CD14-positive monocyte (primary cell): ENCODE measurements at regions not wholly inside any gene's neighbourhood (a gene's known extent, or its start where the extent isn't known, plus 50 kb on each side); places are given as distances from the start of the nearest gene placed in this dataset.

Source experiments
- DNase-seq, 3 donors: peaks; one replicate each; pipeline ENCODE4 v3.0.0-alpha.2; 2011 to 2022
- H2AFZ ChIP-seq: 2 replicates; pipeline ENCODE4 v1.6.0; 2012; ENCODE audit warnings: mild to moderate bottlenecking, low read depth, low read length, inconsistent platforms; ENCODE audit not compliant: insufficient read depth, poor library complexity, severe bottlenecking
- H3K27ac ChIP-seq, 2 donors: 1 replicate in 1 of 2; 2 replicates in 1 of 2; pipeline ENCODE4 v1.5.1; 2012 to 2013; ENCODE audit warnings: low read length in 2 of 2, control low read depth in 1 of 2, inconsistent platforms in 1 of 2, low read depth in 1 of 2, mild to moderate bottlenecking in 1 of 2
- H3K27me3 ChIP-seq, 2 donors: one replicate each; pipeline versions ENCODE4 v1.6.0 to v1.6.1; 2011 to 2013; ENCODE audit warnings: low read length in 2 of 2; ENCODE audit not compliant: control insufficient read depth in 2 of 2, insufficient read depth in 2 of 2
- H3K36me3 ChIP-seq, 2 donors: replicated peaks in 1 of 2; 1 replicate in 1 of 2; 2 replicates in 1 of 2; pipeline versions ENCODE4 v1.5.1 to v1.6.1; 2012 to 2013; ENCODE audit warnings: low read length in 2 of 2, control low read depth in 1 of 2, inconsistent platforms in 1 of 2, mild to moderate bottlenecking in 1 of 2; ENCODE audit not compliant: insufficient read depth in 2 of 2, control insufficient read depth in 1 of 2
- H3K4me1 ChIP-seq, 2 donors: 1 replicate in 1 of 2; 2 replicates in 1 of 2; pipeline versions ENCODE4 v1.5.1 to v1.6.1; 2012 to 2013; ENCODE audit warnings: low read length in 2 of 2, control low read depth in 1 of 2, inconsistent platforms in 1 of 2, mild to moderate bottlenecking in 1 of 2, moderate library complexity in 1 of 2; ENCODE audit not compliant: insufficient read depth in 2 of 2, control insufficient read depth in 1 of 2
- H3K4me2 ChIP-seq: replicated peaks from 2 replicates; pipeline ENCODE3; 2012; ENCODE audit warnings: low read length, moderate library complexity, mild to moderate bottlenecking; ENCODE audit not compliant: poor library complexity, severe bottlenecking; ENCODE audit errors: extremely low read depth
- H3K4me3 ChIP-seq, 3 experiments: fragments of 200-600 bp in 1 of 3; sonication (generic) in 1 of 3; replicated peaks in 1 of 3; 1 replicate in 2 of 3; 2 replicates in 1 of 3; pipeline ENCODE4 v1.5.1; 2011 to 2013; ENCODE audit warnings: low read length in 3 of 3, mild to moderate bottlenecking in 3 of 3, control low read depth in 2 of 3, low read depth in 2 of 3, inconsistent platforms in 1 of 3, moderate library complexity in 1 of 3
- H3K79me2 ChIP-seq: 2 replicates; pipeline ENCODE4 v1.6.0; 2012; ENCODE audit warnings: mild to moderate bottlenecking, control low read depth, inconsistent platforms, low read length, moderate library complexity; ENCODE audit not compliant: insufficient read depth
- H3K9ac ChIP-seq: 2 replicates; pipeline ENCODE4 v1.6.0; 2017; ENCODE audit warnings: low read length, mild to moderate bottlenecking; ENCODE audit not compliant: insufficient read depth, poor library complexity, severe bottlenecking
- H3K9me3 ChIP-seq, 2 donors: replicated peaks in 1 of 2; 1 replicate in 1 of 2; 2 replicates in 1 of 2; pipeline versions ENCODE4 v1.5.1 to v1.6.1; 2012 to 2013; ENCODE audit warnings: low read length in 2 of 2, control low read depth in 1 of 2; ENCODE audit not compliant: control insufficient read depth in 1 of 2, insufficient read depth in 1 of 2
- H4K20me1 ChIP-seq: 2 replicates; pipeline ENCODE4 v1.6.0; 2012; ENCODE audit warnings: mild to moderate bottlenecking, low read length, control low read depth, moderate library complexity; ENCODE audit not compliant: insufficient read depth
- H3K27ac Mint-ChIP-seq, 7 donors: one replicate each; pipeline ENCODE4 v1.8.0; 2020; ENCODE audit warnings: mild to moderate bottlenecking in 7 of 7, mixed read lengths in 7 of 7, moderate library complexity in 6 of 7, inconsistent platforms in 2 of 7
- H3K27me3 Mint-ChIP-seq, 3 donors: one replicate each; pipeline ENCODE4 v1.8.0; 2021 to 2022; ENCODE audit warnings: low read depth in 3 of 3, mild to moderate bottlenecking in 3 of 3, mixed read lengths in 3 of 3, moderate library complexity in 3 of 3, inconsistent platforms in 1 of 3
- H3K36me3 Mint-ChIP-seq, 2 donors: one replicate each; pipeline ENCODE4 v1.8.0; 2020; ENCODE audit warnings: mixed read lengths in 2 of 2, inconsistent platforms in 1 of 2, mild to moderate bottlenecking in 1 of 2
- H3K4me1 Mint-ChIP-seq: one replicate; pipeline ENCODE4 v1.8.0; 2020; ENCODE audit warnings: mild to moderate bottlenecking, mixed read lengths
- H3K4me3 Mint-ChIP-seq, 2 donors: one replicate each; pipeline ENCODE4 v1.8.0; 2020; ENCODE audit warnings: mild to moderate bottlenecking in 2 of 2, mixed read lengths in 2 of 2, moderate library complexity in 1 of 2
- H3K9me3 Mint-ChIP-seq, 7 donors: one replicate each; pipeline ENCODE4 v1.8.0; 2020 to 2022; ENCODE audit warnings: mixed read lengths in 7 of 7, mild to moderate bottlenecking in 6 of 7, moderate library complexity in 6 of 7, inconsistent platforms in 2 of 7
- WGBS: methylation state at CpG from one replicate; pipeline ENCODE4 v1.1.5; 2013; ENCODE audit warnings: missing lambda C conversion rate; ENCODE audit not compliant: insufficient coverage; 5-methylcytosine and 5-hydroxymethylcytosine counted together
- intact Hi-C, 2 donors: fragments of 100-400 bp; cut with micrococcal nuclease; formaldehyde crosslinking; loops; one replicate each; pipeline versions ENCODE4 v1.15.0 to v1.15.1; 2023
- TF ChIP-seq, protein P1 (sequence below): fragments of 200-600 bp; IDR thresholded peaks from one replicate; pipeline ENCODE4 v1.8.0; 2022; ENCODE audit warnings: antibody characterized with exemption, mild to moderate bottlenecking

DNA sequence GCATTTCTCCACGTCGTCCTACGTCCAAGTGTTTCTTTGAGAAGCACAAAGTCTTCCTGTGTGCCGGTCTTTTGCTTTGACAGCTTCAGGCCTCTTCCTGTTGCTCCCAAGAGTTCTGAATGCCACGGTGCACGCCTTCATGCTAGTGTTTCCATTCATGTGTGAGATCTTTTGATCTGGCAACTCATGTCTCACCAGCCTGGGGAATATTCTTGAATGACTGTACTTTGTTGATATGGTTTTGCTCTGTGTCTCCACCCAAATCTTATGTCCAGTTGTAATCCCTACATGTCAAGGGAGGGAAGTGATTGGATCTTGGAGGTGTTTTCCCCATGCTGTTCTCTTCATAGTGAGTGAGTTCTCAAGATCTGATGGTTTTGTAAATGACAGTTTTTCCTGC, 129.6 kb upstream of the THBS2 start:
- Mint-ChIP-seq H3K4me3 (no peak overlapping the region), H3K27me3 (peaks cover 0 to 3% (median 0%) of the 10 kb centered on the region in 3 donors), H3K9me3 (peaks cover 25 to 49% (median 37%) of the 10 kb centered on the region in 7 donors), H3K4me1 (no peaks in the 10 kb centered on the region), H3K27ac (no peak overlapping the region), H3K36me3 (no peaks in the 10 kb centered on the region)
- Histone ChIP-seq H3K27ac (no peak overlapping the region), H3K36me3 (no peaks in the 10 kb centered on the region), H3K9me3 (peaks cover 40 to 67% of the 10 kb centered on the region in 2 donors), H3K9ac (no peak overlapping the region), H2AFZ (no peak overlapping the region), H3K4me3 (no peak overlapping the region), H3K4me2 (no peak overlapping the region), H3K27me3 (no peaks in the 10 kb centered on the region), H3K79me2 (no peaks in the 10 kb centered on the region), H4K20me1 (no peaks in the 10 kb centered on the region), H3K4me1 (no peaks in the 10 kb centered on the region)
- DNase-seq = no peak
- WGBS = 38% methylated on average over 6 of the region's 6 CpGs
- intact Hi-C loops = no loop called here
- TF ChIP-seq, protein P1, sequence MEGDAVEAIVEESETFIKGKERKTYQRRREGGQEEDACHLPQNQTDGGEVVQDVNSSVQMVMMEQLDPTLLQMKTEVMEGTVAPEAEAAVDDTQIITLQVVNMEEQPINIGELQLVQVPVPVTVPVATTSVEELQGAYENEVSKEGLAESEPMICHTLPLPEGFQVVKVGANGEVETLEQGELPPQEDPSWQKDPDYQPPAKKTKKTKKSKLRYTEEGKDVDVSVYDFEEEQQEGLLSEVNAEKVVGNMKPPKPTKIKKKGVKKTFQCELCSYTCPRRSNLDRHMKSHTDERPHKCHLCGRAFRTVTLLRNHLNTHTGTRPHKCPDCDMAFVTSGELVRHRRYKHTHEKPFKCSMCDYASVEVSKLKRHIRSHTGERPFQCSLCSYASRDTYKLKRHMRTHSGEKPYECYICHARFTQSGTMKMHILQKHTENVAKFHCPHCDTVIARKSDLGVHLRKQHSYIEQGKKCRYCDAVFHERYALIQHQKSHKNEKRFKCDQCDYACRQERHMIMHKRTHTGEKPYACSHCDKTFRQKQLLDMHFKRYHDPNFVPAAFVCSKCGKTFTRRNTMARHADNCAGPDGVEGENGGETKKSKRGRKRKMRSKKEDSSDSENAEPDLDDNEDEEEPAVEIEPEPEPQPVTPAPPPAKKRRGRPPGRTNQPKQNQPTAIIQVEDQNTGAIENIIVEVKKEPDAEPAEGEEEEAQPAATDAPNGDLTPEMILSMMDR = no peak

DNA sequence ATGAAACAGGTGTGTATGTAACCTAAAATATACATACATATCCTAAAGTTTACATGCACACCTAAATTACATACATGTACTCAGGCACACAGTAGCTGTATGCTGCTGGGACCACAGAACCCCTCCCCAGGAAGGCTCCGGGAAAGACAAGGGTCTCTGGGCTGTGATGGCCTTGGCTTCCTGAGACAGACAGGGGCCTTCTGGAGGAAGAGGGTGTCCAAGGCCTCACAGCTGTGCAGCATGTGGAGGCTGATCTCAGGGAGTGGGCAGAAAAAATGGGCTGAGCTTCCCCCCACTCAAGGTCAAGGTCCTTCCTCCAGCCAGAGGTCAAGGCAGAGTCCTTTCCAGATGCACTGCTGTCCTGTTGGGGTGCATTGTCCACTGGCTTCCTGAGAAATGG, 129.1 kb upstream of the THBS2 start:
- DNase-seq = no peak
- H3K4me2 ChIP-seq = no peak overlapping the region
- intact Hi-C loops = no loop called here
- Mint-ChIP-seq H3K27ac (no peak overlapping the region), H3K27me3 (no peaks in the 10 kb centered on the region), H3K36me3 (no peaks in the 10 kb centered on the region), H3K4me1 (no peaks in the 10 kb centered on the region), H3K4me3 (no peak overlapping the region), H3K9me3 (peaks cover 26 to 48% (median 38%) of the 10 kb centered on the region in 7 donors)
- no peaks in the 10 kb centered on the region for H3K79me2 ChIP-seq
- no peak overlapping the region for H3K27ac ChIP-seq
- peaks cover 45 to 69% of the 10 kb centered on the region in 2 donors for H3K9me3 ChIP-seq
- no peak overlapping the region for H3K4me3 ChIP-seq
- H3K4me1 ChIP-seq = no peaks in the 10 kb centered on the region
- H4K20me1 ChIP-seq = no peaks in the 10 kb centered on the region
- no peaks in the 10 kb centered on the region for H3K36me3 ChIP-seq
- H3K9ac ChIP-seq = no peak overlapping the region
- TF ChIP-seq, protein P1 = no peak
- H3K27me3 ChIP-seq = no peaks in the 10 kb centered on the region
- no peak overlapping the region for H2AFZ ChIP-seq
- WGBS = 60% methylated on average over 1 of the region's 1 CpG
